ENCODE measurements at regions not wholly inside any gene's neighbourhood (a gene's known extent, or its start where the extent isn't known, plus 50 kb on each side); places are given as distances from the start of the nearest gene placed in this dataset.

DNA sequence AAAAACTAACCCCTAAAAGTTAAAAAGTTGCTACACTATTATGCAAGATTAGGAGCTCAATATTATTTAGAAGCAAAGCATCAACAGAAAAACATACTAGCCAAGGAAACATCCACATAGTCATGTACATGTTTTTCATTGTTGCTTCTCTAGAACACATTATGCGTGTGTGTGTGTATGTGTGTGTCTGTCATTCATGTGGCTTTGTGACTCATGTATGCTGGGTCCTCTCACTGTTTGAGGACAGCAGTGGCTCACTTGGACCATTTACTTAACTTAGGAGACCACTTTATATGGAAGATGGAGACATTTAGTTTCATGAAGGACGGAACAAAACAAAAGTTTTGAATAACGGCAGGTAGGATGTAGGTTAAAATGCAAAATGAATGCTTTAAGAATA, 219.4 kb upstream of the THBS1 start (continued):
- no peak for TF ChIP-seq CHD7 (IDR thresholded peaks at IDR 0.05; ENCODE audit: insufficient replicate concordance, low read length)
